SIG-M5 treated with dmso at 0.1 percent for 504 hours (cell line): ENCODE measurements at regions not wholly inside any gene's neighbourhood (a gene's known extent, or its start where the extent isn't known, plus 50 kb on each side); places are given as distances from the start of the nearest gene placed in this dataset.
"Not testable (repeated sequence)": the region's sequence is repeated elsewhere in the genome, so short reads cannot be mapped to it uniquely, and the experiment has no call there.

Experiments used
- DNase-seq: peaks from one replicate; lab custom pipeline; 2025; ENCODE audit not compliant: unreplicated experiment; lab: John Stamatoyannopoulos, UW

DNA sequence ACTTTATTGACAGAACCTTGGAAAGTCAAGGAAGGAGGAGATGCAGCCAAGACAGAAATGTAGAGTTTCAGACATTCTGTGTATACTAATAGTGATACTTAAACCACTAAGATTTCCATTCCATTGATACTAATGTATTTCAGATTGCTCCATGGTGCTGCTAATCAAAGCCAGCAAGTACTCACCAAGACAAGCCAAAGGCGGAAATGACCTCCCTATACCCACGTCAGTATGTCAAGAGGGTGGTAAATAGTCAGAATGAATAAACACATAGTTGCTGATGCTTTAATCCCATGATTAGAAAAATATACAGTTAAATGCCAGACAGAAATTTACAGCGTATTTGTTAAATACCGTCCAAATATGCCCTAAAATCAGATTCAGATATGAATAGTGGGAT is 417.8 kb upstream of the INTU start:
- no peak for DNase-seq

DNA sequence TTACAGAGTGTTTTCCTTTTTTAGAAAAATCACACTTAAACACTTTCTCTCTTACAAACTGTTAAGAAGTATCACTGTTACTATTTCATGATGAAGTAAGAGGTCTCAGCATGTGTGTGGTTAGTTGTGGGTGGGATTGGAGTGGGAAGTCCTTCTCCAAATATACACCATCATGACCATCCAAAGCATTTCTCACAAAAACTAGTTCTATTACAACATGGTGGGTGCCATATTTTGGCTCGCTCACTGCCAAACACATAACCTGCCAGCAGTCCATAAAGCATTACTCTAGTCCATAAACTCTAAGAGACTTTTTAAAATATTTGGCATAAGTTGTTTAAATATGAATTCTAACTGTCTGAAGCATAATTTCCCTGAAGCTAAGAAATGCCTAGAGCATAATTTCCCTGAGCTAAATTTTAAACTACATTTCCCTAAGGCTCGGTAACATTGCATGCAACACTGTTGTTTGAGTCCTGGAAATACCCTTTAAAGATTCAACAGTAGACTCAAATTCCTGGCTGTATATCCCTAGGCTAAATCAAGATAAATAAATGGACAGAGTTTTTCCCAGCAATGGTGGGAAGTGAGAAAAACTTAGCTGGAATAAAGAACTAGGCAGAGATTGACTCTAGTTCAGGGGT is 415.0 kb upstream of the INTU start:
- no peak for DNase-seq

DNA sequence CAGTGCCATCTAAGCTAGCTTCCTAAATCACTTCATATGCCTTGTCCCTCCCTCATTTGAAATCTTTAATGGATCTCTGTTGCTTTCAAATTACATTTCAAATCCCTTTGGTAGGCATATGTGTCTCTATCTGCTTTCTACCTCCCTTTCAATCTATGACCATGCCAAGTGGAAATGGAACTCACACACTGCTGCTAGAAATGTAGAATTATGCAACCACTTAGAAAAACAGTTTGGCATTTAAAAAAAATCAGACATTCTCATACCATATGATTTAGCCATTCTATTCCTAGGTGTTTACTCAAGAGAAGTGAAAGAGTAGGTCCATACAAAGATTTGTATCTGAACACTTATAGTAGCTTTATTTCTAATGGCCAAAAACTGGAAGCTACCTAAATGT is 413.5 kb upstream of the INTU start:
- DNase-seq, result no peak

DNA sequence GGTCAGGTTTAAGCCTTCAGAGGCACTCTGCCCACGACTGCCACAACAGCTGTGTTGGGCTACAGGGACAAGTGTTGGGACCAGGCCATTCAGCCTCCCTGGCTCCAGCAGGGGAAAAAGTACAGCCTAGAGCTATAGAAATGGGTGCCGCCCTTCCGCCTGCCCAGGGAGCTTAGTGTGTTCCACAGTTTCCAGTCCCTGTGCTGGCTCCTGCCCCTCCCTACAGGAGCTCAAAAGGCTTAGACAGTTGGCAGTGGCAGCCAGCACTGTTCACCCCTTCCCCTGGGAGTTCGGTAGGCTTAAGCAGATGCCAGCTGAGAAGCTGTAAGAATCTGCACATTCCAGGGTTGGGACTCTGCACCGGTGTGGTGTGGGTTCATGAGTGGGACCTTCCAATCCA is 408.2 kb upstream of the INTU start:
- DNase-seq, result no peak

DNA sequence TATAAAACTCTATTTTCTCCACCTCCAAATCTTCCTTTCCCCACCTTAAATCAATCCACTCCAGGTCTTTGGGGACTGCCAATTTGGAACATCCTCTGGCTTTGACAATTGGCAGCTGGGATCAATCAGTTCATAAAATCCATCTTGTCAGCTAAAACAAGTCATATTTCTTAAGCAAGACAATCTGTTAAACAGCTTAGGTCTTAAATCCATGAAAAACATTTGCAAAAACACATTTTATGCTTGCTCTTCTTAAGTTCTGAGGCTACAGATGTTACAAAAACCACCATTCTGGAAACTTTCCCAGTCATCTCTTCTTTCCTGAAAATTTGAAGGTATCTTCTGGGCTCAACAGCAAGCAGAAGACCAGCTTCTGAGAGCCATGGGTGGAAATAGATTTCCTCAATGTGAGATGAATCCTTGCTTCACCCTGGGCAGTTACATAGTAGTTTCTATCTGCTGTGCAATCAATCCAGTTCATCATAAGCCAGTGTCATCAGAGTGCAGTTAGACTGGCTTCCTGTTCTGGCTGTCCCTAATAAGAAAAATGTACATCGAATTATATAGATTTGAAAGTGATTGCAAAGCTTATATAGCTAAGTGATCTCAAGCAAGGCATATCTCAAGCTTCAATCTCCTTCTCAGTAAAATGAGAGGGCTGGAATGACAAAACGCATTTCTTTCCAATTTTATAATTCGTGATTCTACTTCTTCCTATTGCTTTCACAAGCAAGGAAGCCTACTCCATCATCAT is 402.7 kb upstream of the INTU start:
- no peak for DNase-seq

DNA sequence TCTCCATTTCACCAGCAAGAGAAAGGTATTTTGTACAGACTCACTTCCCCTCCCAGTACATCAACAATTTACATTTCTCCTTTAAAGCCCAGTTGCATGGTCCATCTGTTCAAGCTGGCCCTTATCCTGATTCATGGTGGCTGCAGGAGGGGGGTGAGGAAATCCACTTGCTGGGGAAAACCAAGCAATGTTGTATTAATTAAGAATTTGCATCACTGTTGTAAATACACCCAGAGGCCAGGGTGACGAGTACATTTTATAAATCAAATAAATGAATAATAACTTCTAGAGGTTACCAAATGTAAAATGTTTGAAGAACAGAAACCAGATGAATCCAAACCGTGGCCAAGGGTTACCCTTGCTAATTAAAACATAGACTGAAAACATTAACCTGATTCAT is 395.9 kb upstream of the INTU start:
- no peak for DNase-seq

DNA sequence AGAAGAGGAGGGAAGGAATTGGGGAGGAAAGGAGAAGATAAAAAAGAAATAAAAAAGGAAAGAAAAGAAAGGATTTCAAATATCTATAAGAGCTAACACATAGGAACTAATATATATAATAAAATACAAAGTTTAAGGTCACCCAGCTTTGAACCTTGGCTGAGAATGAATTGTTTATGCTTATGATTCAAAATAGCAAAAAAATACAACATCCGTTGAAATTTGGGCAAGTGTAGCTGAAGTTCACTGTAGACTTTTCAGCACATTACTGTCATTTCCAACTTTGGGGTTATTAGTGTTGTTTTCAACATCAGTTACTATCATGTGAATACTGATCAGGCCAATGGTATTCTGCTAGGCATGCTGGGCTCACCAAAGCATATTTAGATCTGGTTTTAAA is 395.2 kb upstream of the INTU start:
- DNase-seq, result no peak

DNA sequence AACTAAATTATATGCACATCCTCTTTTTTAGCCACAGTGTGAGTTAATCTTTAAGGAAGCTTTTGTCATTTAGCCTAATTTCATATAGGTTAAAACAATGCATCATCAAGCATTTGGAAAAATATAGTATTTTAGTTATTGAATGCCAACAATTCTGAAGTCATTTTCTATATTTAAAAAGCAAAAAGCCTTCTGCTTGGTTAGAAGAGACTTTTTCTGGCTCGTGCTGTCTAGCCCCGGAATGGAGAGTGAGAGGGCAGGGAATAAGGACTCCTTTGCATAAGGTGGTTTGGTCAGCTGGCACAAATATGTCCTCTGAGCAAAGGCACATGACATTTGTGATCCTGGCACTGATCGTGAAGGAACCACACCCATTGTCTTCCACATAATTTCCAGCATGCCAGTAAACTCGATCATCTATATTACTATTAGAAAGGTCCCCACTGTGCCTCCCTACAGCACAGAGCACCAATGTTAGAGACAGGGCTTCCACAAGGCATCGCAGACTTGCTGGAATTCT is 393.7 kb upstream of the INTU start:
- DNase-seq, result no peak

DNA sequence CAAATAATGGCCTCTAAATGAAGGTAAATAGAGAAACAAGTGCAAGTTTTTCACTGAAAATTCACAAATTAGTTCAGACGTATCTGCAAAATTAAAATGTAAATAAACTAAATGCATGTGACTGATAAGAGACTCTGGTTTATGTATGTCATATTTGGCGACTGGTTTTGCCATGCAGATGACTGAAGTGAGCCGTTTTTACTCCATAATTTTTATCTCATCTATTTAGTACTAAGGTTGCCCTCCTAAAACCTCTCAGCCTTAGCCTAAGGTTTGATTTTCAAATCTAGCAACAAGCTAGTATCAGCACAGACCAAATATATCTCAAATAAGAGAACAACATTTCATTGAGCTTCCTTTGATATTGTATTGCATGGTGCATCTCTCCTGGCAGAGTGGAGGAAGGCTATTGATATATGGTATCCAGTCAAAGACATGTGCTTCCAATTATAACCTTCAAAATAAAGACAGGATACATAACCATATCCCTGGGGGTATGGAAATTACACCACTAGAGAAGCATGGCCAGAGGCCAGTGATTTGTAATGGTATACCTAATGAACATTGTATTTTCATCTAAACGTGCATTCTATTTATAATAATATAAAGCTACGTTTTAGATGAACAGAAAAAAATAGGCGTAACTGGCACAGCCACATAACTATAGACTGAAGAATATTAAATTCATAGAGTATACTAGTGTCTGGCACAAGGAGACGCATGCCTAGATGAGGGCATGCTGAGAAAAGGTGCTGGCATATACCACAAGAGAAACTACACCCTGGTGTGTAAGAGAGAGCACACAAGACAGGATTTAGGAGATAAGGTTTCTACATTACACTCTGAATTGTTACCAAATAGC is 392.6 kb upstream of the INTU start:
- no peak for DNase-seq

DNA sequence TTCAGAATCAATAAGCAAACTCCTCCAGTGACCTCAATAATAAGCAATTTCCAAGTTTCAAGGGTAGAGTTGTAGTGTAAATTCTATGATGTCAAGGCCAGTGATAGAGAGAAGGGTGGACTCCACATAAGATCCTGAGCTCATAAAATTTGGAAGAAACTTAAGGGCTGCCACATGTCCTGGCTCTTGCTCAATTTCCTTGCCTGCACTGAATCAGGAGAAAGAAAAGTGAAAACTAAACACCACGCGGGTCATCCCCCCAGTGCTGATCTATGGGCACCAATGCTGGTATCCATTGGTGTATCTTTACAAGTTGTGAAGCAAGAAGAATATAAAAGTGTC is 392.0 kb upstream of the INTU start:
- DNase-seq, result no peak

DNA sequence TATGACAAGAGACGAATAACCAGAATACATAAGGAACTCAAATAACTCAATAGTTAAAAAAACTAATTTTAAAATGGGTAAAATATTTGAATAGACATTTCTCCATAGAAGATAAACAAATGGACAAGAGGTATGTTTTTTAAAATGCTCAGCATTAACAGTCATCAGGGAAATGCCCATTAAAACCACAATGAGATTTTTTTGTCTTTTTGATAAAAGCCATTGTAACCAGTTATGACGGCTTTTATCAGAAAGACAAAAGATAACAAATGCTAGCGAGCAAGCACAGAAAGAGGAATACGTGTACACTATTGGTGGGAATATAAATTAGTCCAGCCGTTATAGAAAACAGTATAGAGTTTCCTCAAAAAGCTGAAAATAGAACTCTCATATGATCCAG is 388.2 kb upstream of the INTU start:
- DNase-seq, result no peak

DNA sequence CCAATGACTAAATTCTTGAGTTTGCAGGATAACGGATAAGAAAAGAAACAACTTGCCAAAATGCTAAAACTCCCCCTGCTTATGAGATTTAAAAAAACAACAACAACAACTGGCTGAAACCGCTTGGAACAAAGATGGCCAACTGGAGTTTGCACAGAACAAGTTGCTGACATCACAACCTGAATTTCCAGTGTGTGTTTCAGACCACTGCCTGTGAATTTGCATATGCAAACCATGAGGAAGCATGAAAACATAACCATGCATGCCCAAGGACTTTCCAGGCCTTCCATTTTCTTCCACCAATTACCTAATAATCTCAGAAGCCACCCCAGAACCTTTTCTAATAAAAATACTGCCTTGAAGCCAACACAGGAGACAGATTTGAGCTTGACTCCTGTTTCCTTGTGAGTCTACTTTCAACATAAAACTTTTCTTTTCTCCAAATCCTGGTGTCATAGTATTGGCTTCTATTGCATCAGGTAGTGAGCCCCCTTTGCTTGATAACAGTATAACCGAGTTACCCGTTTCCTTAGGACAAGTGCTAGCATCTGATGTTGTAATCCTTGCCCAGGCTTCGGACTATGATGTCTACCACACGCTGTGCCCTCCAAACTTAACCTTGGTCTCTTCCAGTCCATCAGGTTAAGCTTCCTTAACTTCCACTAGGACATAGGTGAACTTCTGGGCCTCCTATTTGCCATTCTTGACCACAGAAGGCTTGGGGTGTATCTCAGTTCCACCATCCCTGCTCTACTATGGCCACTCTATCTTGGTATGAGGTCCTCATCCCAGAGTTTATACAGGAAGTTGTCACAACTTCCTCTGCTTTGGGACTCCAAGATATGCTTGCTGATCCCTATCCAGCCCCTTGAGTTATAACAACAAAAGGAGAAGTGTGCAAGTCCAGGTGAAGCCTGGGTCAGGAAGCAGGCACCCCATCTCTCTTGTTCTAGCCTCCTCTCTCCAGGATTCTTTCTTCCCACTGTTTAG is 385.5 kb upstream of the INTU start:
- no peak for DNase-seq

DNA sequence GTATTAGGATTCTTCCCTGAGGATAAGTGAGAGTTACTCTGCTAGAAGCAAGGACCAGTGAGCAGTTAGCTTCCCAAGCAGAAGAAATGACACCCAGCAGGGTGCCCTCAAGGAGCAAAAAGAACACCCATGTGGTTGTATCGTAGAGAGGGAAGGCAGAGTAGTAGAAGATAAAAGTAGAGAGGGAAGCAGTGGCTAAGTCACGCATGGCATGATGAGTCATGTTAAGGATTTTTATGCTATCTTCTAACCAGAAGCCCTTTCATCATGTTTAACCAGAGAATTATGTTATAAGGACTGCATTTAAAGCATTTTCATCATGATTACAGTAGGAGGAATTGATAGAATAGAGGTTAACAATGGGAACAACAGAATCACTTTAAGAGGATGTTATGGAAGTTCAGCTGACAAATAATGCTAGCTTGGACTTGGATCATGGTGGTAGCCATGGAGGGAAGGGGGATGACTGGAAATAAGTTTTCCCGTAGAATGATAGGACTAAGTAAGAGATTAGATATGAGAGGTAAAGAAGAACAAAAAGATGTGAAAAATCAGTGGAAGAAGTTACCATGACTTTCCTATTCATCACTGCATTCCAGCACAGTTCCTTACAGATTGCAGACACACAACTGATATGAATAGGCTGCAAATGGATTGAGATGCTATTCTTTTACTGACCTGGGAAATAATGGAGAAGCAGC is 383.5 kb upstream of the INTU start:
- DNase-seq, result peak; percentile 72

DNA sequence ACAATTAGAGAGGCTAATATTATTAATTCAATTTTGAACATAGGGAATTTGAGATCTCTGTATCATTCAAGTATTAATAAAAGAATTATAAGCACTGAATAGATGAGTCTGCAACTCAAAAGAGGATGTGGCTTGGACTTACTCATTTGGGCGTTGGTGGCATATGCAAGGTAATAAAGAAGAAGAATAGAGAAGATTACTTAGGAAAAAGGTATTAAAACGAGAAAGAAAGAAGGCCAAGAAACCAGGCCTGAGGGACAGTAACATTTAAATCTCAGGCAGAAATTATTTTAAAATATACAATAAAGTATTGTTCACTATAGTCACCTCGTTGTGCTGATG is 383.0 kb upstream of the INTU start:
- no peak for DNase-seq

DNA sequence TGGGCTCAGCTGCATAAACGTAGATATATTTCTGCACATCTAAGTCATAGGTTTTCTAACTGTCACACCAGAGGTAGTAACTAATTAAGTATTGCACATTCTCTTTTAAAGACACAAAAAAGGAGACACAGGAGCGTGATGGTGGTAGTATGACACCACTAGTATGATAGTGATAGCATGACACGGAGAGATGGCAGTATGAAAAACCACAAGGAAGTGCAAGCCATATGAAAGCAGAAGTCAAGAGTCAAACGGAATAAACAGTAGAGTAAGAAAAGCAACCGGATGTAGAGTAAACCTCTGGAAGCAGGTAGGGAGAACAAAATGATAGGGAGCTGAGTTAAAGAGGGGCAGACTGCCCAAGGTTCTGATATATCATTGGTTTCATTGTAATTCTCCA is 382.2 kb upstream of the INTU start:
- DNase-seq, result peak; percentile 89

DNA sequence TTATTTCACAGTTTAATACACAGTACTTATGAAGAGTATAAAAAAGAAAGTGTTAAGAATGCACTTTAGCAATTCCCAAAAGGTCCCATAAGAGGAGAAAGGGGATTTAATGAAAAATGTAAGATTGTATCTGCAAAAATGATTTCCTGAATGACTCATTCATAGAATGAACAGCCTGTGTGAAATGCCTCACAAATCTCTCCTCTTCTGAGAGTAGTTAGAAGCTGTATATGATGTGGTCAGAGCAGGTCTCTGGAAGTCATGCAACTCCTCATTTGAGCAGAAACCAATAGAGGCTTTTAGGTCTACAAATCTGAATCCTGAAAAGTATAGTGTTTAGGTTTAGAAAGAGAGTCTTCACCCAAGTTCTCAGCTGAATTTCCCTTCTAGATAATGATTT is 381.3 kb upstream of the INTU start:
- peak; percentile 14 for DNase-seq

DNA sequence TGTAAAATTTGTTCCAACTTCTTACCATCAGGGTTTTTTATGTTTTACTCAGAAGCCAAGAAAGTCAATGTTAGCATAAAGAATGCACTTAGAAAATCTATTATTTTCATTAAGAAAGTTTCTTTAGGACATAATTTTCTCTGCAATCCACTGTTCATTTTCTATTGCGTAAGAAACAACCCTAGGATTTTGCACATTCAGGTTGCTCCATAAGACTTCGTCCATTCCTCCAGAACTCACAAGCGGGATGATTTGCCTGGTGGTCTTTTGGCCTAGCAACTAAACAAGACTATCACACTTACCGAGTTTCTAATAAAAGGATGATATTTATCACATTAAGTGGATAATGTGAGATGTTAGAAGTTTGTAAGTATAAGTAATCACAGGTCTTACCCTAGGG is 376.3 kb upstream of the INTU start:
- DNase-seq, result no peak

DNA sequence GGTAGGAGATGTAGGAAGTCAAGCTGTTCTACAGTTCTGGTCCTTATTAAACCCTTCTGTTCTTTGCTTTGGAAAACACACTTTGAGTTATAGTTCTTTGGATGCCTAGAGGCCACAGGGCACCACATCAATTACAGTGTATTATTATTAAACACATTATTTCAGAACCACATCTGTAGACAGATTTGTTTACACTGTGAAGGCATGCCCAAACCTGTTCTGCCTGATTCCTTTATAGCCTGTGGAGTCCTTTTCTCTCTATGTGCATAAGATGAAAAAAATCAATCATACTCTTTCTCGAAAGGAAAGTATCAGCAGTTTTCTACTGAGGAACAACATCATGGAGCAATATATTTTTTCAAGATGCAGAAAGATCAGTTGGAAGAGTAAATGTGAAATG is 371.3 kb upstream of the INTU start:
- peak; percentile 6 for DNase-seq

DNA sequence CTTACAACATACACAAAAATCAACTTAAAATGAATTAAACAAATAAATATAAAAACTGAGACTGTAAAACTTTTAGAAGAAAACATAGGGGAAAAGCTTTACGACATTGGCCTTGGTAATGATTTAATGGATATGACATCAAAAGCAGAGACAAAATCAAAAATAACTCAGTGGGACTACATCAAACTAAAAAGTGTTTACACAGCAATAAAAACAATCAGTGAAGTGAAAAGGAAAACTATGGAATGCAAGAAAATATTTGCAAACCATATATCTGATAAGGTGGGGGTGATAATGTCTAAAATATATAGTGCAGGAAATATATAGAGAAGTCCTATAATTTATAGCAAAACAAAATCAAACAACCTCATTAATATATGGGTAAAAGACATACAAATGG is 364.4 kb upstream of the INTU start:
- no peak for DNase-seq

DNA sequence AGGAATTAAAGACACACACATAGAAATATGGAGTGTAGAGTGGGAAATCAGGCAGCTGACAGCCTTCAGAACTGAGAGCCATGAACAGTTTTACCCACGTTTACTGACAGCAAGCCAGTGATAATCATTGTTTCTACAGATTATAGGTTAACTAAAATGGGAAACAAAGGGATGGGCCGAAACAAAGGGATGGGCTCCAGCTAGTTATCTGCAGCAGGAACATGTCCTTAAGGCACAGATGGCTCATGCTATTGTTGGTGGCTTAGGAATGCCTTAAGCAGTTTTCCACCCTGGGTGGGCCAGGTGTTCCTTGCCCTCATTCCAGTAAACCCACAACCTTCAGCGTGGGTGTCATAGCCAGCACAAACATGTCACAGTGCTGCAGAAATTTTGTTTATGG is 355.7 kb upstream of the INTU start:
- not testable (repeated sequence) for DNase-seq
